OCI-LY3 (cell line): ENCODE measurements at regions not wholly inside any gene's neighbourhood (a gene's known extent, or its start where the extent isn't known, plus 50 kb on each side); places are given as distances from the start of the nearest gene placed in this dataset.
A peak's percentile ranks its signal among the peaks of the same experiment; 100 is the strongest.

Source experiments
- H2AFZ ChIP-seq: fragments of 200-600, 300-600 bp; shearing (Covaris generic); 2 replicates; pipeline ENCODE4 v1.6.0; 2014; ENCODE audit warnings: antibody characterized with exemption, low read depth, low read length
- H3K27ac ChIP-seq: fragments of 200-600, 300-600 bp; sonication (generic); 2 replicates; pipeline ENCODE4 v1.5.1; 2014; ENCODE audit warnings: mild to moderate bottlenecking, low read length, moderate library complexity, mixed read lengths
- H3K27me3 ChIP-seq: fragments of 200-600, 300-600 bp; sonication (generic); 2 replicates; pipeline ENCODE4 v1.6.1; 2014; ENCODE audit warnings: low read depth, low read length, mixed read lengths
- H3K36me3 ChIP-seq: fragments of 200-600, 300-600 bp; sonication (generic); replicated peaks from 2 replicates; pipeline ENCODE3; 2014; ENCODE audit warnings: low read depth, low read length, mixed read lengths
- H3K4me1 ChIP-seq: fragments of 300-600, 200-600 bp; sonication (generic); 2 replicates; pipeline ENCODE4 v1.6.1; 2014; ENCODE audit warnings: low read length, mixed read lengths
- H3K4me2 ChIP-seq: fragments of 200-600, 300-600 bp; sonication (generic); 2 replicates; pipeline ENCODE4 v1.6.1; 2014; ENCODE audit warnings: low read length, mixed read lengths
- H3K4me3 ChIP-seq: fragments of 300-600, 200-600 bp; sonication (generic); 2 replicates; pipeline ENCODE4 v1.5.1; 2014; ENCODE audit warnings: antibody characterized with exemption, mild to moderate bottlenecking, low read length, moderate library complexity
- H3K79me2 ChIP-seq: fragments of 300-600, 200-600 bp; shearing (Covaris generic); 2 replicates; pipeline ENCODE4 v1.6.1; 2014; ENCODE audit warnings: mild to moderate bottlenecking, low read length, mixed read lengths
- H3K9ac ChIP-seq: fragments of 300-600, 200-600 bp; shearing (Covaris generic); 2 replicates; pipeline ENCODE4 v1.6.0; 2014; ENCODE audit warnings: mild to moderate bottlenecking, low read length, moderate library complexity
- H3K9me3 ChIP-seq: fragments of 200-600, 300-600 bp; shearing (Covaris generic); 2 replicates; pipeline ENCODE4 v1.6.1; 2014; ENCODE audit warnings: low read length, mixed read lengths; ENCODE audit not compliant: insufficient read depth
- H4K20me1 ChIP-seq: fragments of 200-600, 300-600 bp; sonication (generic); 2 replicates; pipeline ENCODE4 v1.6.1; 2016; ENCODE audit warnings: low read length, mixed read lengths; ENCODE audit not compliant: insufficient read depth
- CTCF ChIP-seq: fragments of 200-600, 300-600 bp; sonication (generic); IDR thresholded peaks from 2 replicates; pipeline ENCODE4 v1.5.1; 2014; ENCODE audit warnings: antibody characterized with exemption, low read length, low read depth
- EZH2phosphoT487 ChIP-seq: fragments of 200-600 bp; shearing (Covaris generic); IDR thresholded peaks from 2 replicates; pipeline ENCODE4 v1.6.1; 2018; ENCODE audit warnings: antibody characterized with exemption, mixed run types, low read depth

GRCh38 chr18:44594799-44595467 is 85.8 kb upstream of the SETBP1 start:
- TF ChIP-seq CTCF (no peak), EZH2phosphoT487 (no peak)
- H3K4me2 ChIP-seq, result no peak overlapping the region
- H3K27me3 ChIP-seq, result no peaks in the 10 kb centered on the region

GRCh38 chr18:44597797-44598196 is 82.9 kb upstream of the SETBP1 start:
- no peak overlapping the region for H3K9ac ChIP-seq
- H3K27me3 ChIP-seq, result no peaks in the 10 kb centered on the region
- H3K9me3 ChIP-seq, result no peaks in the 10 kb centered on the region
- TF ChIP-seq CTCF, result no peak
- no peak for TF ChIP-seq EZH2phosphoT487
- no peak overlapping the region for H2AFZ ChIP-seq
- no peaks in the 10 kb centered on the region for H3K36me3 ChIP-seq
- no peaks in the 10 kb centered on the region for H3K79me2 ChIP-seq
- H4K20me1 ChIP-seq, result no peaks in the 10 kb centered on the region
- H3K4me1 ChIP-seq, result peaks cover 19% of the 10 kb centered on the region
- no peak overlapping the region for H3K27ac ChIP-seq
- H3K4me2 ChIP-seq, result no peak overlapping the region
- no peak overlapping the region for H3K4me3 ChIP-seq

More at GRCh38 chr18:44594799-44595467, 85.8 kb upstream of the SETBP1 start:
- Histone ChIP-seq H3K4me3 (no peak overlapping the region), H3K4me1 (peaks cover 10% of the 10 kb centered on the region), H3K27ac (no peak overlapping the region), H3K9ac (no peak overlapping the region), H3K9me3 (no peaks in the 10 kb centered on the region), H3K79me2 (no peaks in the 10 kb centered on the region), H2AFZ (no peak overlapping the region), H4K20me1 (no peaks in the 10 kb centered on the region), H3K36me3 (no peaks in the 10 kb centered on the region)

- H3K36me3 ChIP-seq, result no peaks in the 10 kb centered on the region
- H3K4me3 ChIP-seq, result no peak overlapping the region
- H3K27me3 ChIP-seq, result no peaks in the 10 kb centered on the region
- TF ChIP-seq CTCF (peak; percentile 47), EZH2phosphoT487 (no peak)
- H3K9me3 ChIP-seq, result no peaks in the 10 kb centered on the region
- no peak overlapping the region for H2AFZ ChIP-seq
- no peak overlapping the region for H3K4me2 ChIP-seq
- no peak overlapping the region for H3K9ac ChIP-seq
- no peak overlapping the region for H3K27ac ChIP-seq
- H4K20me1 ChIP-seq, result no peaks in the 10 kb centered on the region
- no peaks in the 10 kb centered on the region for H3K79me2 ChIP-seq
- H3K4me1 ChIP-seq, result peaks cover 20% of the 10 kb centered on the region
Measured at GRCh38 chr18:44598514-44598913, 82.2 kb upstream of the SETBP1 start.

- no peak overlapping the region for H3K9ac ChIP-seq
- H3K4me3 ChIP-seq, result no peak overlapping the region
- no peaks in the 10 kb centered on the region for H3K36me3 ChIP-seq
- no peak overlapping the region for H3K4me2 ChIP-seq
- no peaks in the 10 kb centered on the region for H4K20me1 ChIP-seq
- no peak overlapping the region for H3K27ac ChIP-seq
- no peak overlapping the region for H2AFZ ChIP-seq
- no peaks in the 10 kb centered on the region for H3K9me3 ChIP-seq
- peaks cover 20% of the 10 kb centered on the region for H3K4me1 ChIP-seq
- no peak for TF ChIP-seq EZH2phosphoT487
- no peak for TF ChIP-seq CTCF
- no peaks in the 10 kb centered on the region for H3K79me2 ChIP-seq
- no peaks in the 10 kb centered on the region for H3K27me3 ChIP-seq
Measured at GRCh38 chr18:44599412-44599811, 81.3 kb upstream of the SETBP1 start.
